ENCODE measurements at regions not wholly inside any gene's neighbourhood (a gene's known extent, or its start where the extent isn't known, plus 50 kb on each side); places are given as distances from the start of the nearest gene placed in this dataset.
"Not testable (repeated sequence)": the region's sequence is repeated elsewhere in the genome, so short reads cannot be mapped to it uniquely, and the experiment has no call there.

- Histone ChIP-seq H3K27me3 (ENCODE audit: control insufficient read depth, low read length) (no peaks in the 10 kb centered on the region), H3K4me1 (ENCODE audit: control insufficient read depth, low read length) (no peaks in the 10 kb centered on the region), H3K9me3 (ENCODE audit: control insufficient read depth, insufficient read depth, low read length) (no peaks in the 10 kb centered on the region), H3K9me2 (replicated peaks; ENCODE audit: control insufficient read depth, low read length) (no peaks in the 10 kb centered on the region), H3K27ac (ENCODE audit: low read depth, low read length) (no peak overlapping the region), H3K4me2 (ENCODE audit: low read length) (no peak overlapping the region), H3K4me3 (ENCODE audit: low read length) (no peak overlapping the region), H3K36me3 (ENCODE audit: control insufficient read depth, low read length) (no peaks in the 10 kb centered on the region), H3F3A (ENCODE audit: control insufficient read depth, insufficient read depth) (no peaks in the 10 kb centered on the region), H4K20me1 (ENCODE audit: control insufficient read depth, insufficient read depth, low read depth, low read length) (no peaks in the 10 kb centered on the region), H3K79me2 (ENCODE audit: control insufficient read depth, low read length) (no peaks in the 10 kb centered on the region)
- no peak for TF ChIP-seq EZH2phosphoT487 (IDR thresholded peaks at IDR 0.05; ENCODE audit: borderline replicate concordance, low read length)
- TF ChIP-seq CTCF (IDR thresholded peaks at IDR 0.05; ENCODE audit: low read depth, low read length, poor library complexity, severe bottlenecking) = no peak
Measured at GRCh38 chr6:144920391-144920961, 635.3 kb downstream of the UTRN start.

GRCh38 chr6:144921206-144921975 lies 636.3 kb downstream of the UTRN start:
- Histone ChIP-seq H3K79me2 (ENCODE audit: control insufficient read depth, low read length) (no peaks in the 10 kb centered on the region), H3K4me2 (ENCODE audit: low read length) (no peak overlapping the region), H3K9me3 (ENCODE audit: control insufficient read depth, insufficient read depth, low read length) (no peaks in the 10 kb centered on the region), H3F3A (ENCODE audit: control insufficient read depth, insufficient read depth) (no peaks in the 10 kb centered on the region), H3K9me2 (replicated peaks; ENCODE audit: control insufficient read depth, low read length) (no peaks in the 10 kb centered on the region), H3K36me3 (ENCODE audit: control insufficient read depth, low read length) (no peaks in the 10 kb centered on the region), H4K20me1 (ENCODE audit: control insufficient read depth, insufficient read depth, low read depth, low read length) (no peaks in the 10 kb centered on the region), H3K27me3 (ENCODE audit: control insufficient read depth, low read length) (no peaks in the 10 kb centered on the region), H3K4me1 (ENCODE audit: control insufficient read depth, low read length) (no peaks in the 10 kb centered on the region), H3K27ac (ENCODE audit: low read depth, low read length) (no peak overlapping the region), H3K4me3 (ENCODE audit: low read length) (no peak overlapping the region)
- no peak for TF ChIP-seq EZH2phosphoT487 (IDR thresholded peaks at IDR 0.05; ENCODE audit: borderline replicate concordance, low read length)
- no peak for TF ChIP-seq CTCF (IDR thresholded peaks at IDR 0.05; ENCODE audit: low read depth, low read length, poor library complexity, severe bottlenecking)

- Histone ChIP-seq H3K9me2 (replicated peaks; ENCODE audit: control insufficient read depth, low read length) (no peaks in the 10 kb centered on the region), H3F3A (ENCODE audit: control insufficient read depth, insufficient read depth) (no peaks in the 10 kb centered on the region), H3K27me3 (ENCODE audit: control insufficient read depth, low read length) (no peaks in the 10 kb centered on the region), H3K4me3 (ENCODE audit: low read length) (no peak overlapping the region), H3K4me1 (ENCODE audit: control insufficient read depth, low read length) (no peaks in the 10 kb centered on the region), H3K79me2 (ENCODE audit: control insufficient read depth, low read length) (no peaks in the 10 kb centered on the region), H3K36me3 (ENCODE audit: control insufficient read depth, low read length) (no peaks in the 10 kb centered on the region), H3K9me3 (ENCODE audit: control insufficient read depth, insufficient read depth, low read length) (no peaks in the 10 kb centered on the region), H3K27ac (ENCODE audit: low read depth, low read length) (no peak overlapping the region), H3K4me2 (ENCODE audit: low read length) (no peak overlapping the region), H4K20me1 (ENCODE audit: control insufficient read depth, insufficient read depth, low read depth, low read length) (no peaks in the 10 kb centered on the region)
- TF ChIP-seq EZH2phosphoT487 (IDR thresholded peaks at IDR 0.05; ENCODE audit: borderline replicate concordance, low read length) (no peak), CTCF (IDR thresholded peaks at IDR 0.05; ENCODE audit: low read depth, low read length, poor library complexity, severe bottlenecking) (no peak)
Measured at GRCh38 chr6:144922120-144922722, 637.1 kb downstream of the UTRN start.

- H3K9me2 ChIP-seq (replicated peaks; ENCODE audit: control insufficient read depth, low read length); H3K27ac ChIP-seq (ENCODE audit: low read depth, low read length); H3K4me1 ChIP-seq (ENCODE audit: control insufficient read depth, low read length): not testable (repeated sequence)
Measured at GRCh38 chr6:144922771-144923490, 637.8 kb downstream of the UTRN start.

GRCh38 chr6:144923491-144923787 lies 638.3 kb downstream of the UTRN start:
- H3K9me2 ChIP-seq (replicated peaks; ENCODE audit: control insufficient read depth, low read length); H3K36me3 ChIP-seq (ENCODE audit: control insufficient read depth, low read length): not testable (repeated sequence)

More at GRCh38 chr6:144922771-144923490, 637.8 kb downstream of the UTRN start:
- not testable (repeated sequence) for H3K4me3 ChIP-seq (ENCODE audit: low read length); H3K4me2 ChIP-seq (ENCODE audit: low read length); H3K79me2 ChIP-seq (ENCODE audit: control insufficient read depth, low read length); H3F3A ChIP-seq (ENCODE audit: control insufficient read depth, insufficient read depth); H3K9me3 ChIP-seq (ENCODE audit: control insufficient read depth, insufficient read depth, low read length); H3K27me3 ChIP-seq (ENCODE audit: control insufficient read depth, low read length); H3K36me3 ChIP-seq (ENCODE audit: control insufficient read depth, low read length); H4K20me1 ChIP-seq (ENCODE audit: control insufficient read depth, insufficient read depth, low read depth, low read length)

More at GRCh38 chr6:144923491-144923787, 638.3 kb downstream of the UTRN start:
- H3K79me2 ChIP-seq (ENCODE audit: control insufficient read depth, low read length); H3F3A ChIP-seq (ENCODE audit: control insufficient read depth, insufficient read depth); H3K4me2 ChIP-seq (ENCODE audit: low read length); H3K9me3 ChIP-seq (ENCODE audit: control insufficient read depth, insufficient read depth, low read length); H3K4me3 ChIP-seq (ENCODE audit: low read length); H3K4me1 ChIP-seq (ENCODE audit: control insufficient read depth, low read length); H3K27me3 ChIP-seq (ENCODE audit: control insufficient read depth, low read length); H4K20me1 ChIP-seq (ENCODE audit: control insufficient read depth, insufficient read depth, low read depth, low read length); H3K27ac ChIP-seq (ENCODE audit: low read depth, low read length): not testable (repeated sequence)
